Fibroblast of peridontal ligament (primary cell): ENCODE measurements at regions not wholly inside any gene's neighbourhood (a gene's known extent, or its start where the extent isn't known, plus 50 kb on each side); places are given as distances from the start of the nearest gene placed in this dataset.
A peak's percentile ranks its signal among the peaks of the same experiment; 100 is the strongest.
"Not testable (repeated sequence)": the region's sequence is repeated elsewhere in the genome, so short reads cannot be mapped to it uniquely, and the experiment has no call there.

Source experiments
- DNase-seq: peaks from one replicate; pipeline ENCODE4 v3.0.0-alpha.2; 2010; ENCODE audit errors: extremely low read depth

DNA sequence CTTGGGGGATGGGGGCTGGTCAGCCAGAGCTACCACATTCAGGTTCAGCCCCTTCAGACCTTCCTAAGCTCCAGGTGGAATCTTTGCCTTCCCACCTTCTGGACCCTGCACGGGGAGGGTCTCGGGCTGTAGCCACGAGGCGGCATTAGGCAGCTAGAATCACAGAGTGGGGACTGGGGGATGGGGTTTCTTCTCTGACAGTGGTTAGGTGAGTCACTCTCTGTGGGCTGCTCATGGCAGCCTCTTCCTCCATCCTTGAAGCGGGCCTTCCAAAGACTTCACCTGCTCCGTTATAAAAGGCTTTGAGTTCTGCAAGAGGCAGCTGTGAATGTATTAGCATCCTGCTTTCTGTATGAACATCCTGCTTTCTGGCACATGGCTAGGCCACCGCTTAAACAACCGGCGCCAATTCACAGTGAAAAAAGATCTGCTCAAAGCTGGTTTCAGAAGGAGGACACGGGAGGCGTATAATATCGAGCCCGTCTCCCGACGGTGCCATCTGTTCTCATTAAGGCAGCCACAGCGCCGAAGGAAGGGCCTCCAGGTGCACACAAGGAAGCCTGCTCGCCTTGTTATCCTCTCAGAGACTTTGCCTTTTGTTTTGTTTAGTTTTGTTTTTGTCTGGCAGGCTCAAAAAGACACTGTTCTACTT lies 74.3 kb upstream of the IGFBP7 start:
- DNase-seq: no peak

DNA sequence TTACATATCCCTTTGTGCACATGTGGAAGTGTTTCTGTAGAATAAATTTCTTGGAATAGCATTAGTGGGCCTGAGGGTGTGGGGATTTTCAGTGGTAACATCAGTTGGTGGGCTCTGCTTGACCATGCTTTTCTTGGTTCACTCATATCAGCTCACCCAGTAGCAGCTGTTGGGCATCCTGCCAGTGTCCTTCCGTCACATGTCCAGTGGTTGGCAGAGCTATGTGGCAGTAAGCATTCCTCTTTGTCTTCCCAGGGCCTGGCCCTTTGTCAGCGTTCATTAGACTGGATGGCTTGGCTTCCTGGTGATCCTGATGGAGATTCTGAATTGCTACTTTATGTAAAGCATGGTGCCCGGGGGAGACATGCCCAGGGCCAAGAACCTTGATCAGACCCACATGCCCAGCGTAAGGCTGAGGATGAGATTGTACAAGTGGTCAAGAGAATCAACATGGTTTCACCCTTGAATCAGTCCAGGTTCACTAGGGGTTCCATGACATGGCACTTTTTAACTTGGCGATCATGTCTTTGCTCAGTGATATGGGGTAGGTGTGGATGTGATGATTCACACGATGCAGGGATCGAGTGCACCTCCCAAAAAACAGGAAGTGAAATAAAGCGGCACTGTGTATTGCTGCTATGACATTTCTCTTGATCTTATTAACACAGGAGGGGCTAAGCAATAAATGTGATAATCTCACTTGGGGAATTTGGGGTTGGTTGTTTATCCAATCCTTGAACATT lies 72.1 kb upstream of the IGFBP7 start:
- DNase-seq: no peak

DNA sequence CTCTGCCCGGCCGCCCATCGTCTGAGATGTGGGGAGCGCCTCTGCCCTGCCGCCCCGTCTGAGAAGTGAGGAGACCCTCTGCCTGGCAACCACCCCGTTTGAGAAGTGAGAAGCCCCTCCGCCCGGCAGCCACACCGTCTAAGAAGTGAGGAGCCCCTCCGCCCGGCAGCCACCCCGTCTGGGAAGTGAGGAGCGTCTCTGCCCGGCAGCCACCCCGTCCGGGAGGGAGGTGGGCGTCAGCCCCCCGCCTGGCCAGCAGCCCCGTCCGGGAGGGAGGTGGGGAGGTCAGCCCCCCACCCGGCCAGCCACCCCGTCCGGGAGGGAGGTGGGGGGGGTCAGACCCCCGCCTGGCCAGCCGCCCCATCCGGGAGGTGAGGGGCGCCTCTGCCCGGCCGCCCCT lies 63.0 kb upstream of the IGFBP7 start:
- not testable (repeated sequence) for DNase-seq

DNA sequence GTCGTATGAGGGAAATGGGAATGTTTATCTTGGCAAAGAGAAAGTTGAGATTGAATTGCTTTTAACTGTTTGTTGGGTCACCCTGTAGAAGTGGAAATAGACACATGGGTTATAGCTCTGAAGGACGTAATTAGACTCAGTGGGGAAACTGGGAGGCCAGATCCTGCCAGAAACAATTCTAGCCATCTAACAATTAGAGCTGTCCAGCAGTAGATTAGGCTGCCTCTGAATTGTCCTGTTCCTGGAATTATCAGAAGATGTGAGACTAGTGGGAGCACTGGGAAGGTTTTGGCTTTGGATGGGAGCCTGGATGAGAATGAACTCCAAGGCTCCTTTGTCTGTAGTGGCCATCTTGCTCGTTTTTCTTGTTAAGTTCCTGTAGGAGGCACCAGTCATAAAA lies 61.9 kb upstream of the IGFBP7 start:
- DNase-seq: no peak

DNA sequence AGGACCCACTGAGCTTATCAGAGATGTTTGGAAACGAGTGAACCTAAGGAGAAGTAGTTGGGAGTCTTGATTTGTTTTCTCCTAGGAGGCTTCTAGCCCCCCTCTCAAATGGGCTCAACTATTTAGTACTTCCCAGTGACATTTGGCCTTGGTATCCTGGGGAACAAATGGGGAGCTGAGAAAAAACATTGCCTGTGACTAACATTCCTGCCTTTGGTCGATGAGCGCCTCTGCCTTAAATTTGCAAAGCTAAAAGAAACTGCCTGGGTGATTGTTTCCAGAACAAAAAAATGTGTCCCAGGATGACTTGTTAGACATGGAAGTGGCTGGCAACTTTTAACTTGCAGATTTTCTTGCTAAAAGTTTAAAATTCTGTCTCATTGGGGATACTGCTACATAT lies 58.8 kb upstream of the IGFBP7 start:
- DNase-seq: no peak

DNA sequence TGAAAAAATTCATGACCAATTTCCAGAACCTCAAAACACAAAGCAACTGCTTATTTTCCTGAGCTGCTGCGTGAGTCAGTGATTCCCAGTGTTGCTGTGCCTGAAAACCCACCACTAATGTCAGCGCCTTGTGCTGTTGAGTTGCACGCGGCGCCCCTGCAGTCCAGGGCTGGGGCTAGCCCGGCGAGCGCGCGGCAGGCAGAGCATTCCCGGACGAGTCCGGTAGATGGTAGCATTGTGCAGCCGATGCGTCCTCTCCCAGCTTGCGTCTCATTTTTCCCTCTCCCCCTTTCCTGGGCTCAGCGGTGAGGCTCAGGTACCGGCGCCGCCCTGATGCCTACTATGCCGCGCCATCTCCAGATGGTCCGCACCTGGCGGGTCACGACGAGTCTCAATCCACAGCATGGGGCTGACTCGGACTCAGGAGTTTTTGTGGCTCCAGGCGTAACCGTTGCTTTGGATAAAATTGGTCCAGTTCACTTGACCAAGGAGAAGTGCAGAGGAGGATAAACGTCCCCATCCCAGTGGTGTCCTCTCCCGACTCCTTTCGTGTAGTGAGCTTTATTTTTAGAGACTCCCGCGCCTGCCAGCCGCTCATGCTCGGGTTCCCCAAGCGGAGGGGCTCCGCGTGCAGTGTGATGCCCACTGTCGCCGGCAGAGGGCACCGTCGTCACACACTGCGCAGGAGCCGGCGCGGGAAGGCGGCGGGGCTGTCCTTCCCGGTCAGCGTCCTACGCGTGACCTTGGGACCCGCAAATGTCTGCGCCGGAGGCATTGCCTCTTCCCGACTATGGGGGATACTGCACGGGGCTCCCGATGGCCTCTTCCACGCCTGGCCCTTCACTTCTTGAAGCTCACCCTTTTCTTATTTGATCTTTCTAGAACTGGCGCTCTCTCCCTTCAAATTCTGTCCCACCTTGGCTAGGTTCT lies 53.6 kb upstream of the IGFBP7 start:
- DNase-seq: peak; percentile 70

DNA sequence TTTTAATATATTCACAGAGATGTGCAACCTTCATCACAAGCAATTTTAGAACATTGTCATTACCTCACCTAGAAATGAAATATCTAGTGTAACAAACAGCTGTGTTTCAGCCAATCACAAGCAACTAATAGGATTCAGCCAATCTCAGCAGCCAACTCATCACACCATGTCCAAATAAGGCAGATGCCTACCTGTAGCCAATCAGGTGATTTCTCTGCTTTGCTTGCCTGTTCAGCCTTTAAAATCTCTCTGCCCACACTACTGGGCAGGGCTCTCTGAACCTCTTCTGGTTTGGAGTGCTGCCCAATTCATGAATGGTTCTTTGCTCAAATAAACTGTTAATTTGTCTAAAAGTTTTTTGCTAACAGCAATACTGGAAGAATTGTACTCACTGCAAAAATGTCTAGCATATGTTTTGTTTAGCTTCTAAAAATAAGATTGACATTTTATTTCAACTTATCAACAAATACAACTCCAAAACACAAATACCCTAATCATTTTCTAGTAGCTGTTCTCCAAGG lies 52.4 kb upstream of the IGFBP7 start:
- DNase-seq: no peak
